ENCODE measurements at regions not wholly inside any gene's neighbourhood (a gene's known extent, or its start where the extent isn't known, plus 50 kb on each side); places are given as distances from the start of the nearest gene placed in this dataset.

GRCh38 chr2:126496493-126496892 is 159.5 kb upstream of the GYPC start:
- no peak for DNase-seq
- H3K27ac ChIP-seq: no peak overlapping the region
- intact Hi-C loops (cut with DNase I; ENCODE audit: low total_unique reads): no loop called here
- H3K4me1 ChIP-seq: no peaks in the 10 kb centered on the region
- H3K4me3 ChIP-seq: no peak overlapping the region
- no peaks in the 10 kb centered on the region for H3K27me3 ChIP-seq (replicated peaks in 1 of 7)
- 74 to 92% (median 77%) methylated on average over 5 of the region's 5 CpGs for WGBS, 5 donors
- no peaks in the 10 kb centered on the region for H3K36me3 ChIP-seq
- TF ChIP-seq POLR2AphosphoS5 (IDR thresholded peaks at IDR 0.05): no peak
- TF ChIP-seq POLR2A (IDR thresholded peaks at IDR 0.05): no peak
- TF ChIP-seq CTCF (IDR thresholded peaks at IDR 0.05 in 8 of 11, conservative IDR thresholded peaks at IDR 0.05 in 3 of 11): no peak
- peaks cover 0 to 33% (median 24%) of the 10 kb centered on the region in 8 donors for H3K9me3 ChIP-seq

GRCh38 chr2:126503476-126503875 is 152.5 kb upstream of the GYPC start:
- Histone ChIP-seq H3K4me1 (peaks cover 0 to 4% (median 0%) of the 10 kb centered on the region in 6 donors), H3K27ac (no peak overlapping the region), H3K4me3 (no peak overlapping the region), H3K36me3 (no peaks in the 10 kb centered on the region), H3K9me3 (peaks cover 0 to under 1% (median 0%) of the 10 kb centered on the region in 8 donors), H3K27me3 (replicated peaks in 1 of 7) (no peaks in the 10 kb centered on the region)
- TF ChIP-seq CTCF (IDR thresholded peaks at IDR 0.05 in 8 of 11, conservative IDR thresholded peaks at IDR 0.05 in 3 of 11) (no peak), POLR2A (IDR thresholded peaks at IDR 0.05) (no peak)
- intact Hi-C loops (cut with DNase I; ENCODE audit: low total_unique reads): no loop called here
- DNase-seq: no peak
- 68 to 77% (median 72%) methylated on average over 3 of the region's 3 CpGs for WGBS, 5 donors

GRCh38 chr2:126504949-126505348 is 151.0 kb upstream of the GYPC start:
- WGBS, 5 donors: 95 to 100% (median 98%) methylated on average over 1 of the region's 1 CpG
- intact Hi-C loops (cut with DNase I; ENCODE audit: low total_unique reads): no loop called here
- Histone ChIP-seq H3K27me3 (replicated peaks in 1 of 7) (no peaks in the 10 kb centered on the region), H3K36me3 (no peaks in the 10 kb centered on the region), H3K27ac (no peak overlapping the region), H3K4me3 (no peak overlapping the region), H3K4me1 (peaks cover 0 to 4% (median 0%) of the 10 kb centered on the region in 6 donors), H3K9me3 (no peaks in the 10 kb centered on the region)
- TF ChIP-seq POLR2A (IDR thresholded peaks at IDR 0.05) (no peak), POLR2AphosphoS5 (IDR thresholded peaks at IDR 0.05) (no peak), CTCF (IDR thresholded peaks at IDR 0.05 in 8 of 11, conservative IDR thresholded peaks at IDR 0.05 in 3 of 11) (no peak)
- DNase-seq: no peak

GRCh38 chr2:126506786-126507185 is 149.2 kb upstream of the GYPC start:
- no peaks in the 10 kb centered on the region for H3K36me3 ChIP-seq
- no peak for DNase-seq
- no peaks in the 10 kb centered on the region for H3K9me3 ChIP-seq
- no peak overlapping the region for H3K27ac ChIP-seq
- intact Hi-C loops (cut with DNase I; ENCODE audit: low total_unique reads): no loop called here
- TF ChIP-seq POLR2A (IDR thresholded peaks at IDR 0.05): no peak
- no peak for TF ChIP-seq CTCF (IDR thresholded peaks at IDR 0.05 in 8 of 11, conservative IDR thresholded peaks at IDR 0.05 in 3 of 11)
- no peak for TF ChIP-seq POLR2AphosphoS5 (IDR thresholded peaks at IDR 0.05)
- H3K27me3 ChIP-seq (replicated peaks in 1 of 7): no peaks in the 10 kb centered on the region
- H3K4me1 ChIP-seq: peaks cover 0 to 4% (median 0%) of the 10 kb centered on the region in 6 donors
- H3K4me3 ChIP-seq: no peak overlapping the region
- WGBS, 5 donors: 30 to 46% (median 35%) methylated on average over 1 of the region's 1 CpG

All from spleen (tissue), 11 donors.